Astrocyte (in vitro differentiated cells and primary cell): ENCODE measurements at regions not wholly inside any gene's neighbourhood (a gene's known extent, or its start where the extent isn't known, plus 50 kb on each side); places are given as distances from the start of the nearest gene placed in this dataset.

Source experiments
- DNase-seq: peaks from one replicate; pipeline ENCODE4 v3.0.0-alpha.2; 2010; ENCODE audit warnings: low read depth
- FAIRE-seq: peaks from 2 replicates; lab custom pipeline; 2011; peaks lifted over from hg19 to GRCh38; lab: Jason Lieb, UNC
- H2AFZ ChIP-seq: 2 replicates; pipeline ENCODE4 v1.6.0; 2012; ENCODE audit warnings: low read depth, low read length, inconsistent platforms
- H3K27ac ChIP-seq: 2 replicates; pipeline ENCODE4 v1.5.1; 2011; ENCODE audit warnings: low read depth, low read length, inconsistent platforms
- H3K27me3 ChIP-seq: 2 replicates; pipeline ENCODE4 v1.6.0; 2011; ENCODE audit warnings: low read length, inconsistent platforms; ENCODE audit not compliant: insufficient read depth
- H3K36me3 ChIP-seq: 2 replicates; pipeline ENCODE4 v1.5.1; 2011; ENCODE audit warnings: low read length, inconsistent platforms; ENCODE audit not compliant: insufficient read depth
- H3K4me1 ChIP-seq: 2 replicates; pipeline ENCODE4 v1.5.1; 2011; ENCODE audit warnings: low read length, inconsistent platforms; ENCODE audit not compliant: insufficient read depth
- H3K4me2 ChIP-seq: 2 replicates; pipeline ENCODE4 v1.6.0; 2012; ENCODE audit warnings: low read length, inconsistent platforms
- H3K4me3 ChIP-seq: 2 replicates; pipeline ENCODE4 v1.5.1; 2011; ENCODE audit warnings: low read depth, mild to moderate bottlenecking, low read length, inconsistent platforms; ENCODE audit not compliant: insufficient read depth
- H3K79me2 ChIP-seq: 2 replicates; pipeline ENCODE4 v1.6.0; 2012; ENCODE audit warnings: mild to moderate bottlenecking, low read length, inconsistent platforms; ENCODE audit not compliant: insufficient read depth
- H3K9ac ChIP-seq: 2 replicates; pipeline ENCODE4 v1.6.0; 2012; ENCODE audit warnings: mild to moderate bottlenecking, low read length, inconsistent platforms
- H3K9me3 ChIP-seq: 2 replicates; pipeline ENCODE4 v1.5.1; 2012; ENCODE audit warnings: low read depth, mild to moderate bottlenecking, low read length, inconsistent platforms; ENCODE audit not compliant: insufficient read depth
- H4K20me1 ChIP-seq: 2 replicates; pipeline ENCODE4 v1.6.0; 2012; ENCODE audit warnings: low read length, inconsistent platforms; ENCODE audit not compliant: insufficient read depth
- H3K27ac Mint-ChIP-seq: one replicate; pipeline ENCODE4 v1.8.0; 2021; ENCODE audit warnings: mild to moderate bottlenecking, mixed read lengths; ENCODE audit not compliant: unreplicated experiment
- H3K27me3 Mint-ChIP-seq: one replicate; pipeline ENCODE4 v1.8.0; 2021; ENCODE audit warnings: low read depth, mixed read lengths; ENCODE audit not compliant: unreplicated experiment
- H3K36me3 Mint-ChIP-seq: one replicate; pipeline ENCODE4 v1.8.0; 2021; ENCODE audit warnings: low read depth, mixed read lengths; ENCODE audit not compliant: unreplicated experiment
- H3K4me1 Mint-ChIP-seq: one replicate; pipeline ENCODE4 v1.8.0; 2021; ENCODE audit warnings: low read depth, mixed read lengths; ENCODE audit not compliant: unreplicated experiment
- H3K4me3 Mint-ChIP-seq: one replicate; pipeline ENCODE4 v1.8.0; 2021; ENCODE audit warnings: mild to moderate bottlenecking, moderate library complexity, mixed read lengths; ENCODE audit not compliant: unreplicated experiment
- H3K9me3 Mint-ChIP-seq: one replicate; pipeline ENCODE4 v1.8.0; 2021; ENCODE audit warnings: mild to moderate bottlenecking, mixed read lengths; ENCODE audit not compliant: unreplicated experiment
- CTCF ChIP-seq: IDR thresholded peaks from 2 replicates; pipeline ENCODE4 v1.5.1; 2011; ENCODE audit warnings: low read depth, mild to moderate bottlenecking, inconsistent platforms, low read length, moderate library complexity; ENCODE audit not compliant: insufficient read depth
- EZH2 ChIP-seq: IDR thresholded peaks from 2 replicates; pipeline ENCODE4 v1.6.1; 2012; ENCODE audit warnings: mild to moderate bottlenecking, low read length, inconsistent platforms; ENCODE audit not compliant: insufficient read depth

- H3K27ac Mint-ChIP-seq: no peak overlapping the region
- H3K4me2 ChIP-seq: no peak overlapping the region
- DNase-seq (no peak), FAIRE-seq (no peak)
- no peak overlapping the region for H2AFZ ChIP-seq
- no peaks in the 10 kb centered on the region for H3K79me2 ChIP-seq
- H3K4me3 Mint-ChIP-seq: no peak overlapping the region
- no peaks in the 10 kb centered on the region for H3K27me3 ChIP-seq
- no peak overlapping the region for H3K4me3 ChIP-seq
- H3K27ac ChIP-seq: no peak overlapping the region
- H3K36me3 ChIP-seq: no peaks in the 10 kb centered on the region
- peaks cover 12% of the 10 kb centered on the region for H3K4me1 Mint-ChIP-seq
- H3K4me1 ChIP-seq: no peaks in the 10 kb centered on the region
- H3K9ac ChIP-seq: no peak overlapping the region
- no peaks in the 10 kb centered on the region for H3K9me3 Mint-ChIP-seq
- TF ChIP-seq EZH2 (no peak), CTCF (no peak)
- H3K27me3 Mint-ChIP-seq: no peaks in the 10 kb centered on the region
- no peaks in the 10 kb centered on the region for H4K20me1 ChIP-seq
- H3K36me3 Mint-ChIP-seq: no peaks in the 10 kb centered on the region
- H3K9me3 ChIP-seq: no peaks in the 10 kb centered on the region
Measured at GRCh38 chr3:163779396-163780344, 1298.6 kb downstream of the SI start.

GRCh38 chr3:163776743-163777142, 1301.6 kb downstream of the SI start:
- H3K9me3 ChIP-seq: no peaks in the 10 kb centered on the region
- DNase-seq (no peak), FAIRE-seq (no peak)
- no peaks in the 10 kb centered on the region for H3K79me2 ChIP-seq
- no peak overlapping the region for H2AFZ ChIP-seq
- H3K36me3 ChIP-seq: no peaks in the 10 kb centered on the region
- H3K9ac ChIP-seq: no peak overlapping the region
- H3K27me3 ChIP-seq: no peaks in the 10 kb centered on the region
- no peak overlapping the region for H3K4me2 ChIP-seq
- peaks cover 1% of the 10 kb centered on the region for H3K9me3 Mint-ChIP-seq
- H3K27me3 Mint-ChIP-seq: no peaks in the 10 kb centered on the region
- TF ChIP-seq CTCF (no peak), EZH2 (no peak)
- H3K4me1 ChIP-seq: no peaks in the 10 kb centered on the region
- H3K4me3 Mint-ChIP-seq: no peak overlapping the region
- H3K4me3 ChIP-seq: no peak overlapping the region
- peaks cover 12% of the 10 kb centered on the region for H3K4me1 Mint-ChIP-seq
- H3K36me3 Mint-ChIP-seq: no peaks in the 10 kb centered on the region
- H3K27ac ChIP-seq: no peak overlapping the region
- H3K27ac Mint-ChIP-seq: peak overlapping the region; percentile 19
- no peaks in the 10 kb centered on the region for H4K20me1 ChIP-seq

GRCh38 chr3:163773136-163773535, 1305.2 kb downstream of the SI start:
- no peaks in the 10 kb centered on the region for H3K9me3 ChIP-seq
- H4K20me1 ChIP-seq: no peaks in the 10 kb centered on the region
- H3K36me3 ChIP-seq: no peaks in the 10 kb centered on the region
- H3K4me3 Mint-ChIP-seq: no peak overlapping the region
- no peaks in the 10 kb centered on the region for H3K36me3 Mint-ChIP-seq
- no peaks in the 10 kb centered on the region for H3K4me1 ChIP-seq
- no peak overlapping the region for H3K27ac Mint-ChIP-seq
- H3K27ac ChIP-seq: no peak overlapping the region
- H2AFZ ChIP-seq: no peak overlapping the region
- H3K79me2 ChIP-seq: no peaks in the 10 kb centered on the region
- H3K27me3 ChIP-seq: no peaks in the 10 kb centered on the region
- TF ChIP-seq EZH2 (no peak), CTCF (no peak)
- peaks cover 7% of the 10 kb centered on the region for H3K4me1 Mint-ChIP-seq
- H3K9ac ChIP-seq: no peak overlapping the region
- H3K4me2 ChIP-seq: no peak overlapping the region
- no peak overlapping the region for H3K4me3 ChIP-seq
- no peak for FAIRE-seq
- no peak for DNase-seq
- H3K9me3 Mint-ChIP-seq: peaks cover 1% of the 10 kb centered on the region
- H3K27me3 Mint-ChIP-seq: no peaks in the 10 kb centered on the region
